A673 (cell line): ENCODE measurements at regions not wholly inside any gene's neighbourhood (a gene's known extent, or its start where the extent isn't known, plus 50 kb on each side); places are given as distances from the start of the nearest gene placed in this dataset.

Source experiments
- CTCF ChIP-seq: fragments of 300-800, 200-600 bp; sonication (generic); conservative IDR thresholded peaks from 2 replicates; pipeline ENCODE4 v1.5.1; 2017; ENCODE audit warnings: low read depth, mild to moderate bottlenecking, antibody characterized with exemption, low read length, moderate library complexity, mixed read lengths
- EZH2 ChIP-seq: fragments of 200-600 bp; sonication (generic); IDR thresholded peaks from 2 replicates; pipeline ENCODE4 v1.6.1; 2017; ENCODE audit warnings: borderline replicate concordance, low read depth, mild to moderate bottlenecking, mixed read lengths, antibody characterized with exemption, low read length; ENCODE audit not compliant: poor library complexity, severe bottlenecking

DNA sequence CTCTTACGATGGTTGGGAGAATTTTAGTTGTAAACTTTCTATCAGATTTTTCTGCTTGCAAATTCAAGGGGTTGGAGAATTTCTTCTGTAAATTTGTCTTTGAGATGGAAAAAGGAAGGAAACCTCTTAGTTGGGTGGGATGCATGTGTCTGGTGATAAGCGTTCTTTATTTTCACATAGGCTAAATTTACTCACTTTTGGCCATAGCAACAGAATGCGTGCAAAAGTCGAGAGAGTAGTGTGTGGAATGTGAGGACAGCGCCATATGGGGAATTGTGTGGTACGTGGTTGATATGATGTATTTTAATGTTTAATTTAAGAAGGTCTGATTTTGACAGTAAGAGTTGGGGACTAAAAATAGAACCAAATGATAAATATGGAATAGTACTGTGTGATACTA is 282.2 kb downstream of the TAF11L14 start:
- TF ChIP-seq EZH2, result no peak
- no peak for TF ChIP-seq CTCF
